ENCODE measurements at regions not wholly inside any gene's neighbourhood (a gene's known extent, or its start where the extent isn't known, plus 50 kb on each side); places are given as distances from the start of the nearest gene placed in this dataset.

GRCh38 chr20:57009355-57009754, 257.1 kb downstream of the BMP7 start:
- no peak for TF ChIP-seq CTCF (conservative IDR thresholded peaks at IDR 0.05)
- TF ChIP-seq ZFX (IDR thresholded peaks at IDR 0.05): no peak
- no peak overlapping the region for H3K27ac ChIP-seq

DNA sequence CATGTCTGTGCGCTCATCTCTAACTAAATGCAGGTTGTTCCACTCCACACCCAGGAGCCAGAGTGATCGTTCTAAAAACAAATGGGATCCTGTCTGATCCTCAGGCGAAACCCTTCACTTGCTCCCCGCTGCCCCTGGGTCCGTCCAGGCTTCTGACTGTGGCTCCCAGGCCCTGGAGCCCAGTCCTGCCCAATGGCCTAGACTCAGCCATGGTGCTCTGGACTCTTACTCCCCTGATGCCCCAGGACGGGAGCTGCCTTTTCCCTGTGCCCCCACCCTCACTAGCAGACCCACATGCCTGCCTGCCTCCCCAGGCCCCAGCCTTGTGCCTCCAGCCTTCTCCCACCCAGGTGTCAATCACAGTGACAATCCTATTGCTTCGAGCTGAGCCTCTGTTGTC, 256.7 kb downstream of the BMP7 start:
- H3K27ac ChIP-seq: no peak overlapping the region
- TF ChIP-seq ZFX (IDR thresholded peaks at IDR 0.05) (no peak), CTCF (conservative IDR thresholded peaks at IDR 0.05) (no peak)

GRCh38 chr20:57012691-57013090, 253.8 kb downstream of the BMP7 start:
- H3K27ac ChIP-seq: no peak overlapping the region
- TF ChIP-seq ZFX (IDR thresholded peaks at IDR 0.05) (no peak), CTCF (conservative IDR thresholded peaks at IDR 0.05) (no peak)

GRCh38 chr20:57013217-57013616, 253.2 kb downstream of the BMP7 start:
- no peak overlapping the region for H3K27ac ChIP-seq
- TF ChIP-seq CTCF (conservative IDR thresholded peaks at IDR 0.05): no peak

- TF ChIP-seq ZFX (IDR thresholded peaks at IDR 0.05): no peak
- no peak for TF ChIP-seq CTCF (conservative IDR thresholded peaks at IDR 0.05)
- no peak overlapping the region for H3K27ac ChIP-seq
These were observed 252.7 kb downstream of the BMP7 start for GRCh38 chr20:57013741-57014140.

DNA sequence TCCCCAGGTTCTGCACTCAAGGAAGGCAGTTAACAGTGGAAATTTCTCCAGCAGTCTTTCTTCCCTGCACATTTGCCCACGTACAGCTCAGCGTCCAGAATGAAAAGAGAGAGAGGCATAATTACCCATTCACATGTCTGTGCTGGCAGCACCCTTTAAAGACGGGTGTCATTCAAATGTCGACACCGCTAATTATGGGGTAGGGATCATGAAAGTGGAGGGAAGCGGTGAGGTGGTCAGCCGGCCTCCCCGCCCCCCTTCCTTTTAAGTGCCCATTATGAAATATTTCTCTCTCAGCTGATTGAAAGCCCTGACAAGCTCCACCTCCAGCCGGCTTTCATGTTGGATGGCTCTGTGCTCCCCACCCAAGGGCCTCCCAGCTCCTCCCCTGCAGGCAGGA, 246.1 kb downstream of the BMP7 start:
- no peak for TF ChIP-seq ZFX (IDR thresholded peaks at IDR 0.05)
- no peak for TF ChIP-seq CTCF (conservative IDR thresholded peaks at IDR 0.05)
- H3K27ac ChIP-seq: no peak overlapping the region

GRCh38 chr20:57022306-57022705, 244.1 kb downstream of the BMP7 start:
- no peak overlapping the region for H3K27ac ChIP-seq
- TF ChIP-seq CTCF (conservative IDR thresholded peaks at IDR 0.05): no peak
- TF ChIP-seq ZFX (IDR thresholded peaks at IDR 0.05): no peak
